Lower leg skin (tissue), 3 donors: ENCODE measurements at regions not wholly inside any gene's neighbourhood (a gene's known extent, or its start where the extent isn't known, plus 50 kb on each side); places are given as distances from the start of the nearest gene placed in this dataset.

Experiments
- CTCF ChIP-seq, 3 donors: fragments of 450-650 bp; IDR thresholded peaks; one replicate each; pipeline ENCODE4 v1.5.1; 2016; ENCODE audit warnings: antibody characterized with exemption in 3 of 3, mild to moderate bottlenecking in 3 of 3, moderate library complexity in 2 of 3
- POLR2A ChIP-seq, 2 donors: fragments of 450-650 bp; IDR thresholded peaks; one replicate each; pipeline ENCODE4 v1.6.1; 2016 to 2017; ENCODE audit warnings: antibody characterized with exemption in 2 of 2, mild to moderate bottlenecking in 1 of 2, moderate library complexity in 1 of 2

GRCh38 chr17:420479-421175 is 68.0 kb upstream of the RPH3AL start:
- TF ChIP-seq CTCF (IDR thresholded peaks at IDR 0.05) (no peak), POLR2A (IDR thresholded peaks at IDR 0.05) (no peak)
